ENCODE measurements at regions not wholly inside any gene's neighbourhood (a gene's known extent, or its start where the extent isn't known, plus 50 kb on each side); places are given as distances from the start of the nearest gene placed in this dataset.

- no peak for DNase-seq (ENCODE audit: extremely low spot score)
- Histone ChIP-seq H3K36me3 (ENCODE audit: insufficient read depth) (no peaks in the 10 kb centered on the region), H3K4me3 (ENCODE audit: low read depth, low read length) (no peak overlapping the region), H3K4me1 (ENCODE audit: insufficient read depth) (no peaks in the 10 kb centered on the region), H3K27ac (ENCODE audit: low read depth) (no peak overlapping the region)
- 81% methylated on average over 8 of the region's 8 CpGs for WGBS
Measured at GRCh38 chr12:53849113-53849512, 89.5 kb upstream of the HOXC13 start.

GRCh38 chr12:53849656-53850055 lies 89.0 kb upstream of the HOXC13 start:
- H3K27ac ChIP-seq (ENCODE audit: low read depth) = no peak overlapping the region
- no peak for DNase-seq (ENCODE audit: extremely low spot score)
- H3K4me3 ChIP-seq (ENCODE audit: low read depth, low read length) = no peak overlapping the region

GRCh38 chr12:53852061-53852460 lies 86.6 kb upstream of the HOXC13 start:
- Histone ChIP-seq H3K4me3 (ENCODE audit: low read depth, low read length) (no peak overlapping the region), H3K4me1 (ENCODE audit: insufficient read depth) (no peaks in the 10 kb centered on the region), H3K36me3 (ENCODE audit: insufficient read depth) (no peaks in the 10 kb centered on the region), H3K27ac (ENCODE audit: low read depth) (no peak overlapping the region)
- 84% methylated on average over 6 of the region's 6 CpGs for WGBS
- no peak for DNase-seq (ENCODE audit: extremely low spot score)

More at GRCh38 chr12:53849656-53850055, 89.0 kb upstream of the HOXC13 start:
- no peaks in the 10 kb centered on the region for H3K36me3 ChIP-seq (ENCODE audit: insufficient read depth)
- no peaks in the 10 kb centered on the region for H3K4me1 ChIP-seq (ENCODE audit: insufficient read depth)

GRCh38 chr12:53852992-53853391 lies 85.6 kb upstream of the HOXC13 start:
- no peak overlapping the region for H3K4me3 ChIP-seq (ENCODE audit: low read depth, low read length)
- H3K36me3 ChIP-seq (ENCODE audit: insufficient read depth) = no peaks in the 10 kb centered on the region
- no peaks in the 10 kb centered on the region for H3K4me1 ChIP-seq (ENCODE audit: insufficient read depth)
- no peak for DNase-seq (ENCODE audit: extremely low spot score)
- no peak overlapping the region for H3K27ac ChIP-seq (ENCODE audit: low read depth)

GRCh38 chr12:53854701-53855316 lies 83.8 kb upstream of the HOXC13 start:
- Histone ChIP-seq H3K4me3 (ENCODE audit: low read depth, low read length) (no peak overlapping the region), H3K4me1 (ENCODE audit: insufficient read depth) (no peaks in the 10 kb centered on the region), H3K27ac (ENCODE audit: low read depth) (no peak overlapping the region), H3K36me3 (ENCODE audit: insufficient read depth) (no peaks in the 10 kb centered on the region)
- 33% methylated on average over 3 of the region's 3 CpGs for WGBS
- DNase-seq (ENCODE audit: extremely low spot score) = no peak

GRCh38 chr12:53856132-53856531 lies 82.5 kb upstream of the HOXC13 start:
- Histone ChIP-seq H3K36me3 (ENCODE audit: insufficient read depth) (no peaks in the 10 kb centered on the region), H3K4me1 (ENCODE audit: insufficient read depth) (no peaks in the 10 kb centered on the region), H3K4me3 (ENCODE audit: low read depth, low read length) (no peak overlapping the region), H3K27ac (ENCODE audit: low read depth) (no peak overlapping the region)
- 87% methylated on average over 5 of the region's 5 CpGs for WGBS
- DNase-seq (ENCODE audit: extremely low spot score) = no peak

- Histone ChIP-seq H3K4me1 (ENCODE audit: insufficient read depth) (no peaks in the 10 kb centered on the region), H3K4me3 (ENCODE audit: low read depth, low read length) (no peak overlapping the region), H3K27ac (ENCODE audit: low read depth) (no peak overlapping the region), H3K36me3 (ENCODE audit: insufficient read depth) (no peaks in the 10 kb centered on the region)
- 85% methylated on average over 2 of the region's 2 CpGs for WGBS
- no peak for DNase-seq (ENCODE audit: extremely low spot score)
Measured at GRCh38 chr12:53857666-53858065, 81.0 kb upstream of the HOXC13 start.

- 63% methylated on average over 2 of the region's 2 CpGs for WGBS
- H3K36me3 ChIP-seq (ENCODE audit: insufficient read depth) = no peaks in the 10 kb centered on the region
- H3K27ac ChIP-seq (ENCODE audit: low read depth) = no peak overlapping the region
- DNase-seq (ENCODE audit: extremely low spot score) = no peak
- H3K4me1 ChIP-seq (ENCODE audit: insufficient read depth) = peaks cover 2% of the 10 kb centered on the region
- no peak overlapping the region for H3K4me3 ChIP-seq (ENCODE audit: low read depth, low read length)
Measured at GRCh38 chr12:53860426-53861345, 77.9 kb upstream of the HOXC13 start.

- DNase-seq (ENCODE audit: extremely low spot score) = no peak
- 61% methylated on average over 3 of the region's 3 CpGs for WGBS
- Histone ChIP-seq H3K36me3 (ENCODE audit: insufficient read depth) (no peaks in the 10 kb centered on the region), H3K4me1 (ENCODE audit: insufficient read depth) (peaks cover 2% of the 10 kb centered on the region), H3K27ac (ENCODE audit: low read depth) (no peak overlapping the region), H3K4me3 (ENCODE audit: low read depth, low read length) (no peak overlapping the region)
Measured at GRCh38 chr12:53862206-53862605, 76.4 kb upstream of the HOXC13 start.

GRCh38 chr12:53862831-53863230 lies 75.8 kb upstream of the HOXC13 start:
- Histone ChIP-seq H3K4me3 (ENCODE audit: low read depth, low read length) (no peak overlapping the region), H3K36me3 (ENCODE audit: insufficient read depth) (no peaks in the 10 kb centered on the region), H3K27ac (ENCODE audit: low read depth) (no peak overlapping the region), H3K4me1 (ENCODE audit: insufficient read depth) (peaks cover 2% of the 10 kb centered on the region)
- DNase-seq (ENCODE audit: extremely low spot score) = no peak
- 80% methylated on average over 2 of the region's 2 CpGs for WGBS

- DNase-seq (ENCODE audit: extremely low spot score) = no peak
- Histone ChIP-seq H3K4me1 (ENCODE audit: insufficient read depth) (peaks cover 2% of the 10 kb centered on the region), H3K36me3 (ENCODE audit: insufficient read depth) (no peaks in the 10 kb centered on the region), H3K27ac (ENCODE audit: low read depth) (no peak overlapping the region), H3K4me3 (ENCODE audit: low read depth, low read length) (no peak overlapping the region)
- 76% methylated on average over 3 of the region's 3 CpGs for WGBS
Measured at GRCh38 chr12:53866727-53867126, 71.9 kb upstream of the HOXC13 start.

GRCh38 chr12:53867216-53868012 lies 71.2 kb upstream of the HOXC13 start:
- Histone ChIP-seq H3K4me3 (ENCODE audit: low read depth, low read length) (no peak overlapping the region), H3K4me1 (ENCODE audit: insufficient read depth) (peaks cover 2% of the 10 kb centered on the region), H3K27ac (ENCODE audit: low read depth) (no peak overlapping the region), H3K36me3 (ENCODE audit: insufficient read depth) (no peaks in the 10 kb centered on the region)
- WGBS = 26% methylated on average over 3 of the region's 3 CpGs
- no peak for DNase-seq (ENCODE audit: extremely low spot score)

GRCh38 chr12:53868511-53868986 lies 70.1 kb upstream of the HOXC13 start:
- Histone ChIP-seq H3K4me1 (ENCODE audit: insufficient read depth) (peaks cover 2% of the 10 kb centered on the region), H3K36me3 (ENCODE audit: insufficient read depth) (no peaks in the 10 kb centered on the region), H3K27ac (ENCODE audit: low read depth) (no peak overlapping the region), H3K4me3 (ENCODE audit: low read depth, low read length) (no peak overlapping the region)
- DNase-seq (ENCODE audit: extremely low spot score) = peak; percentile 2
- 73% methylated on average over 5 of the region's 5 CpGs for WGBS
